WTC11 (cell line): ENCODE measurements at regions not wholly inside any gene's neighbourhood (a gene's known extent, or its start where the extent isn't known, plus 50 kb on each side); places are given as distances from the start of the nearest gene placed in this dataset.

ENCODE experiments used
- ATAC-seq: fragments of 200-7000 bp; cut with Tn5 transposase; 2 replicates; pipeline ENCODE4 v1.10.0; 2021; ENCODE audit warnings: mild to moderate bottlenecking, moderate library complexity
- CTCF ChIA-PET: fragments of 300-600 bp; sonication (Branson Sonifier 250); formaldehyde crosslinking; loops from one replicate; lab custom pipeline; 2021; ENCODE audit warnings: antibody characterized with exemption; lab: Charles Lee
- POLR2A ChIA-PET: fragments of 350-600 bp; sonication (Branson Sonifier 250); formaldehyde crosslinking; loops from one replicate; lab custom pipeline; 2021; ENCODE audit warnings: antibody characterized with exemption; lab: Charles Lee
- DNase-seq: peaks from one replicate; pipeline ENCODE4 v3.0.0; 2021; ENCODE audit warnings: low spot score
- H3K27ac Mint-ChIP-seq: 2 replicates; pipeline ENCODE4 v1.8.0; 2021; ENCODE audit warnings: mixed read lengths
- H3K27me3 Mint-ChIP-seq: 2 replicates; pipeline ENCODE4 v1.8.0; 2021; ENCODE audit warnings: low read depth, mild to moderate bottlenecking, moderate library complexity, mixed read lengths
- H3K36me3 Mint-ChIP-seq: 2 replicates; pipeline ENCODE4 v1.8.0; 2021; ENCODE audit warnings: mixed read lengths
- H3K4me1 Mint-ChIP-seq: 2 replicates; pipeline ENCODE4 v1.8.0; 2022; ENCODE audit warnings: mixed read lengths
- H3K4me3 Mint-ChIP-seq: 2 replicates; pipeline ENCODE4 v1.8.0; 2021; ENCODE audit warnings: mild to moderate bottlenecking, moderate library complexity, mixed read lengths
- H3K9me3 Mint-ChIP-seq: 2 replicates; pipeline ENCODE4 v1.8.0; 2021; ENCODE audit warnings: mixed read lengths
- ATF1 ChIP-seq: sonication (generic); formaldehyde crosslinking; IDR thresholded peaks from 2 replicates; pipeline ENCODE4 v1.8.1; 2023; ENCODE audit warnings: mild to moderate bottlenecking, moderate library complexity, missing genetic modification reagents
- CBFB ChIP-seq: sonication (generic); formaldehyde crosslinking; IDR thresholded peaks from 2 replicates; pipeline ENCODE4 v1.8.1; 2022; ENCODE audit warnings: mild to moderate bottlenecking, low read depth, missing genetic modification reagents
- ETV6 ChIP-seq: sonication (generic); formaldehyde crosslinking; IDR thresholded peaks from 2 replicates; pipeline ENCODE4 v1.8.1; 2022; ENCODE audit warnings: mild to moderate bottlenecking, missing genetic modification reagents
- FOXP1 ChIP-seq: sonication (generic); formaldehyde crosslinking; IDR thresholded peaks from 2 replicates; pipeline ENCODE4 v1.8.0; 2022; ENCODE audit warnings: missing genetic modification reagents, mild to moderate bottlenecking, moderate library complexity, borderline replicate concordance
- GABPB1 ChIP-seq: sonication (generic); formaldehyde crosslinking; IDR thresholded peaks from 2 replicates; pipeline ENCODE4 v1.8.1; 2023; ENCODE audit warnings: mild to moderate bottlenecking, missing genetic modification reagents
- NR3C1 ChIP-seq: sonication (generic); formaldehyde crosslinking; conservative IDR thresholded peaks from 2 replicates; pipeline ENCODE4 v1.8.1; 2023; ENCODE audit warnings: low read depth, mild to moderate bottlenecking, missing genetic modification reagents
- PRRX2 ChIP-seq: fragments of 250-450 bp; sonication (Bioruptor Pico); IDR thresholded peaks from 2 replicates; pipeline ENCODE4 v1.8.0; 2021; ENCODE audit warnings: mild to moderate bottlenecking
- TEAD1 ChIP-seq: sonication (generic); formaldehyde crosslinking; IDR thresholded peaks from 2 replicates; pipeline ENCODE4 v1.8.0; 2022; ENCODE audit warnings: mild to moderate bottlenecking, missing genetic modification reagents
- TP53 ChIP-seq: sonication (generic); formaldehyde crosslinking; IDR thresholded peaks from 2 replicates; pipeline ENCODE4 v1.8.1; 2023; ENCODE audit warnings: mild to moderate bottlenecking, missing genetic modification reagents
- ZNF396 ChIP-seq: fragments of 250-450 bp; sonication (Bioruptor Pico); IDR thresholded peaks from 2 replicates; pipeline ENCODE4 v1.8.0; 2021; ENCODE audit warnings: mild to moderate bottlenecking, moderate library complexity, borderline replicate concordance
- ZNF416 ChIP-seq: fragments of 250-450 bp; sonication (Bioruptor Pico); IDR thresholded peaks from 2 replicates; pipeline ENCODE4 v1.9.0; 2021; ENCODE audit warnings: mild to moderate bottlenecking, inconsistent platforms
- ZNF671 ChIP-seq: fragments of 250-450 bp; sonication (Bioruptor Pico); IDR thresholded peaks from 2 replicates; pipeline ENCODE4 v1.8.0; 2021; ENCODE audit warnings: mild to moderate bottlenecking
- ZSCAN18 ChIP-seq: fragments of 250-450 bp; sonication (Bioruptor Pico); IDR thresholded peaks from 2 replicates; pipeline ENCODE4 v2.1.2; 2022; ENCODE audit warnings: mild to moderate bottlenecking, moderate library complexity
- TF ChIP-seq, protein P1 (sequence below): sonication (generic); formaldehyde crosslinking; IDR thresholded peaks from 2 replicates; pipeline ENCODE4 v1.8.0; 2022; ENCODE audit warnings: mild to moderate bottlenecking, missing genetic modification reagents
- TF ChIP-seq, protein P2 (sequence below): fragments of 250-450 bp; sonication (Bioruptor Pico); IDR thresholded peaks from 2 replicates; pipeline ENCODE4 v1.9.0; 2021; ENCODE audit warnings: mild to moderate bottlenecking
- TF ChIP-seq, protein P3 (sequence below): sonication (generic); formaldehyde crosslinking; IDR thresholded peaks from 2 replicates; pipeline ENCODE4 v1.8.0; 2023; ENCODE audit warnings: mild to moderate bottlenecking, missing genetic modification reagents
- TF ChIP-seq, protein P4 (sequence below): sonication (generic); formaldehyde crosslinking; conservative IDR thresholded peaks from 2 replicates; pipeline ENCODE4 v1.8.1; 2022; ENCODE audit warnings: mild to moderate bottlenecking, missing genetic modification reagents
- TF ChIP-seq, protein P5 (sequence below): sonication (generic); formaldehyde crosslinking; IDR thresholded peaks from 2 replicates; pipeline ENCODE4 v1.8.1; 2022; ENCODE audit warnings: missing genetic modification reagents, borderline replicate concordance
- TF ChIP-seq, protein P6 (sequence below): sonication (generic); formaldehyde crosslinking; IDR thresholded peaks from 2 replicates; pipeline ENCODE4 v1.8.1; 2022; ENCODE audit warnings: mild to moderate bottlenecking, moderate library complexity, missing genetic modification reagents

DNA sequence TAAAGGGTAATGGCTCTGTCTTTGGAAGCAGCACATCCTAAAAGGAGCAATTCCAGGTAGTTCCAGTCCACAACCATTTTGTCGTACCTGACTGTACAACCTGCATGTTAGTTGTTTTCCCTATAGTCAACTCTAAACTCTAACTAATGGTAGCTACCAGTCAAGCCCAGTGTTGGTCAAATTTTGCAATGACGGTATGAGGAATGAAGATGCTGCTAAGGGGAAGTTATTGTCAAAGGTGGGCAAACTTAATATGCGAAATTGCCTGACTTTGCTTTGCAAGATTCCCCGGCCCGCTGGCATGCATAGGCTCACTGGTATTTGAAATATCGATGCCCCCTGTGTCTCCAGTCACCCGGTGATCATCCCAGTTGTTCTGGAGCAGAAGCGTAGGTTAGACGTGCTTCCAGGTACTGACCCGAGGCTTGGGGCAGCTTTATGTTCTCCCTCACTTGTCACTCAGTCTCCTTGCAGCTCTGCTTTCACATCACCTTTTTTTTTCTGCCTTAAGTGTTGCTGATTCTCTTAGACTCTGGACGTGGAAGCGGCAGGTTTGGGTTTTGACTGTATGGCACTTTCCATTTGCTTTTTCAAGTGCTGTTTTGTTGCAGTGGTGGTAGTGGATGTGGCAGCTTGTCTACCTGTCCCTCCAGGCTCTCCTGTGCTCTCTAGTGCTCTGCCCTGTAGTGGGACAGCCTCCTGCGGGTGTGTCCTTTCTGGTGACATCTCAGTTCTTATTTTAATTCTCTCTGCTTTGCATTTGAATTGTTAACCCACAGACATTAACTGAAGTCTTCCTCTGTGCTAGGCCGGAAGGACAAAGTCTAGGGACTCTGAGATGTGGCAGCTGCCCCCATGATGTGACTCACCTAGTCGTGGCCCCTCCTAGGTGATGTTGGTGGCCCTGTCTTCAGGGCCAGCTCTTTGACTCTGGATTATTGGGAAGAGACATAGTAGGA, 95.8 kb upstream of the UMPS start:
- peak overlapping the region; percentile 80 for H3K27ac Mint-ChIP-seq
- H3K4me1 Mint-ChIP-seq = peaks cover 67% of the 10 kb centered on the region
- TF ChIP-seq ZSCAN18 (no peak), TEAD1 (CRISPR knock-in tag) (peak; percentile 45; the same call in 1 of the 2 replicates), NR3C1 (CRISPR knock-in tag) (no peak), CBFB (0 out of 2 replicates have a peak, but pooled peaks have one; percentile 29), TP53 (CRISPR knock-in tag) (0 out of 2 replicates have a peak, but pooled peaks have one; percentile 26)
- TF ChIP-seq, protein P1, sequence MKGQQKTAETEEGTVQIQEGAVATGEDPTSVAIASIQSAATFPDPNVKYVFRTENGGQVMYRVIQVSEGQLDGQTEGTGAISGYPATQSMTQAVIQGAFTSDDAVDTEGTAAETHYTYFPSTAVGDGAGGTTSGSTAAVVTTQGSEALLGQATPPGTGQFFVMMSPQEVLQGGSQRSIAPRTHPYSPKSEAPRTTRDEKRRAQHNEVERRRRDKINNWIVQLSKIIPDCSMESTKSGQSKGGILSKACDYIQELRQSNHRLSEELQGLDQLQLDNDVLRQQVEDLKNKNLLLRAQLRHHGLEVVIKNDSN (CRISPR knock-in tag) = peak; percentile 22; the same call in 1 of the 2 replicates
- H3K36me3 Mint-ChIP-seq = no peaks in the 10 kb centered on the region
- POLR2A ChIA-PET = no interaction called here
- CTCF ChIA-PET = interaction anchor here (3.5 kb wide), 1 partner anchor 69 kb away, joined by 17 read pairs; no protein-coding TSS in a partner anchor
- H3K4me3 Mint-ChIP-seq = peak overlapping the region; percentile 21; the same call in 1 of the 2 replicates
- ATAC-seq = peak; percentile 84
- H3K9me3 Mint-ChIP-seq = no peaks in the 10 kb centered on the region
- DNase-seq = peak; percentile 17
- no peaks in the 10 kb centered on the region; the same call in 1 of the 2 replicates for H3K27me3 Mint-ChIP-seq

DNA sequence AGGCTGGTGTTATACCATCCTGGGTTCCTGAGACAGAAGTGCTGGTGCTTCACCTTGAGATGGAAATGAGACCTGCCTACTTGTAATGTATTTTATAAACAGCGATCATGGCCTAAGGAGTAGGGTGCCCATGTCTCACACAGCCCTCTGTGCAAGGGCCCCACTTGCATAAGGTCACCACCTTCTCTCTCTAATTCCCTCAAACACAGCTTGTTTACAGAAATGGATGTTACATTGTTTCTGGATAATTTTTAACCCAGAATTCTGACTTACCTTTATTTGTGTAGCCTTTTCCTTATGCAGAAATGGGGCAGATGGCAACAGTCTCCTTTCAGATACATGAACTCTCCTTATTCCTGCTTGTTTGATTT, 95.1 kb upstream of the UMPS start:
- no peaks in the 10 kb centered on the region for H3K36me3 Mint-ChIP-seq
- no peak for DNase-seq
- peak overlapping the region; percentile 21; the same call in 1 of the 2 replicates for H3K4me3 Mint-ChIP-seq
- no peak for ATAC-seq
- H3K4me1 Mint-ChIP-seq = peaks cover 69% of the 10 kb centered on the region
- POLR2A ChIA-PET = no interaction called here
- H3K9me3 Mint-ChIP-seq = no peaks in the 10 kb centered on the region
- peak overlapping the region; percentile 80; the same call in 1 of the 2 replicates for H3K27ac Mint-ChIP-seq
- no peaks in the 10 kb centered on the region; the same call in 1 of the 2 replicates for H3K27me3 Mint-ChIP-seq
- CTCF ChIA-PET = interaction anchor here (3.5 kb wide), 1 partner anchor 70 kb away, joined by 17 read pairs; no protein-coding TSS in a partner anchor
- no peak for TF ChIP-seq FOXP1 (CRISPR knock-in tag)
- TF ChIP-seq, protein P2, sequence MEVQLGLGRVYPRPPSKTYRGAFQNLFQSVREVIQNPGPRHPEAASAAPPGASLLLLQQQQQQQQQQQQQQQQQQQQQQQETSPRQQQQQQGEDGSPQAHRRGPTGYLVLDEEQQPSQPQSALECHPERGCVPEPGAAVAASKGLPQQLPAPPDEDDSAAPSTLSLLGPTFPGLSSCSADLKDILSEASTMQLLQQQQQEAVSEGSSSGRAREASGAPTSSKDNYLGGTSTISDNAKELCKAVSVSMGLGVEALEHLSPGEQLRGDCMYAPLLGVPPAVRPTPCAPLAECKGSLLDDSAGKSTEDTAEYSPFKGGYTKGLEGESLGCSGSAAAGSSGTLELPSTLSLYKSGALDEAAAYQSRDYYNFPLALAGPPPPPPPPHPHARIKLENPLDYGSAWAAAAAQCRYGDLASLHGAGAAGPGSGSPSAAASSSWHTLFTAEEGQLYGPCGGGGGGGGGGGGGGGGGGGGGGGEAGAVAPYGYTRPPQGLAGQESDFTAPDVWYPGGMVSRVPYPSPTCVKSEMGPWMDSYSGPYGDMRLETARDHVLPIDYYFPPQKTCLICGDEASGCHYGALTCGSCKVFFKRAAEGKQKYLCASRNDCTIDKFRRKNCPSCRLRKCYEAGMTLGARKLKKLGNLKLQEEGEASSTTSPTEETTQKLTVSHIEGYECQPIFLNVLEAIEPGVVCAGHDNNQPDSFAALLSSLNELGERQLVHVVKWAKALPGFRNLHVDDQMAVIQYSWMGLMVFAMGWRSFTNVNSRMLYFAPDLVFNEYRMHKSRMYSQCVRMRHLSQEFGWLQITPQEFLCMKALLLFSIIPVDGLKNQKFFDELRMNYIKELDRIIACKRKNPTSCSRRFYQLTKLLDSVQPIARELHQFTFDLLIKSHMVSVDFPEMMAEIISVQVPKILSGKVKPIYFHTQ = no peak
- no peak for TF ChIP-seq CBFB
- TF ChIP-seq PRRX2 (CRISPR knock-in tag) = no peak
- no peak for TF ChIP-seq ZNF396 (CRISPR knock-in tag)
- TF ChIP-seq ETV6 (CRISPR knock-in tag) = no peak
- no peak for TF ChIP-seq ZNF671 (CRISPR knock-in tag)
- no peak for TF ChIP-seq ZSCAN18
- TF ChIP-seq, protein P3, sequence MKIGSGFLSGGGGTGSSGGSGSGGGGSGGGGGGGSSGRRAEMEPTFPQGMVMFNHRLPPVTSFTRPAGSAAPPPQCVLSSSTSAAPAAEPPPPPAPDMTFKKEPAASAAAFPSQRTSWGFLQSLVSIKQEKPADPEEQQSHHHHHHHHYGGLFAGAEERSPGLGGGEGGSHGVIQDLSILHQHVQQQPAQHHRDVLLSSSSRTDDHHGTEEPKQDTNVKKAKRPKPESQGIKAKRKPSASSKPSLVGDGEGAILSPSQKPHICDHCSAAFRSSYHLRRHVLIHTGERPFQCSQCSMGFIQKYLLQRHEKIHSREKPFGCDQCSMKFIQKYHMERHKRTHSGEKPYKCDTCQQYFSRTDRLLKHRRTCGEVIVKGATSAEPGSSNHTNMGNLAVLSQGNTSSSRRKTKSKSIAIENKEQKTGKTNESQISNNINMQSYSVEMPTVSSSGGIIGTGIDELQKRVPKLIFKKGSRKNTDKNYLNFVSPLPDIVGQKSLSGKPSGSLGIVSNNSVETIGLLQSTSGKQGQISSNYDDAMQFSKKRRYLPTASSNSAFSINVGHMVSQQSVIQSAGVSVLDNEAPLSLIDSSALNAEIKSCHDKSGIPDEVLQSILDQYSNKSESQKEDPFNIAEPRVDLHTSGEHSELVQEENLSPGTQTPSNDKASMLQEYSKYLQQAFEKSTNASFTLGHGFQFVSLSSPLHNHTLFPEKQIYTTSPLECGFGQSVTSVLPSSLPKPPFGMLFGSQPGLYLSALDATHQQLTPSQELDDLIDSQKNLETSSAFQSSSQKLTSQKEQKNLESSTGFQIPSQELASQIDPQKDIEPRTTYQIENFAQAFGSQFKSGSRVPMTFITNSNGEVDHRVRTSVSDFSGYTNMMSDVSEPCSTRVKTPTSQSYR (CRISPR knock-in tag) = no peak
- TF ChIP-seq GABPB1 = no peak
- TF ChIP-seq, protein P4, sequence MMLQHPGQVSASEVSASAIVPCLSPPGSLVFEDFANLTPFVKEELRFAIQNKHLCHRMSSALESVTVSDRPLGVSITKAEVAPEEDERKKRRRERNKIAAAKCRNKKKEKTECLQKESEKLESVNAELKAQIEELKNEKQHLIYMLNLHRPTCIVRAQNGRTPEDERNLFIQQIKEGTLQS (CRISPR knock-in tag) = no peak
- TF ChIP-seq, protein P5, sequence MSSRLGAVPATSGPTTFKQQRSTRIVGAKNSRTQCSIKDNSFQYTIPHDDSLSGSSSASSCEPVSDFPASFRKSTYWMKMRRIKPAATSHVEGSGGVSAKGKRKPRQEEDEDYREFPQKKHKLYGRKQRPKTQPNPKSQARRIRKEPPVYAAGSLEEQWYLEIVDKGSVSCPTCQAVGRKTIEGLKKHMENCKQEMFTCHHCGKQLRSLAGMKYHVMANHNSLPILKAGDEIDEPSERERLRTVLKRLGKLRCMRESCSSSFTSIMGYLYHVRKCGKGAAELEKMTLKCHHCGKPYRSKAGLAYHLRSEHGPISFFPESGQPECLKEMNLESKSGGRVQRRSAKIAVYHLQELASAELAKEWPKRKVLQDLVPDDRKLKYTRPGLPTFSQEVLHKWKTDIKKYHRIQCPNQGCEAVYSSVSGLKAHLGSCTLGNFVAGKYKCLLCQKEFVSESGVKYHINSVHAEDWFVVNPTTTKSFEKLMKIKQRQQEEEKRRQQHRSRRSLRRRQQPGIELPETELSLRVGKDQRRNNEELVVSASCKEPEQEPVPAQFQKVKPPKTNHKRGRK = no peak
- no peak for TF ChIP-seq ATF1 (CRISPR knock-in tag)
- TF ChIP-seq ZNF416 (CRISPR knock-in tag) = no peak
- TF ChIP-seq, protein P6, sequence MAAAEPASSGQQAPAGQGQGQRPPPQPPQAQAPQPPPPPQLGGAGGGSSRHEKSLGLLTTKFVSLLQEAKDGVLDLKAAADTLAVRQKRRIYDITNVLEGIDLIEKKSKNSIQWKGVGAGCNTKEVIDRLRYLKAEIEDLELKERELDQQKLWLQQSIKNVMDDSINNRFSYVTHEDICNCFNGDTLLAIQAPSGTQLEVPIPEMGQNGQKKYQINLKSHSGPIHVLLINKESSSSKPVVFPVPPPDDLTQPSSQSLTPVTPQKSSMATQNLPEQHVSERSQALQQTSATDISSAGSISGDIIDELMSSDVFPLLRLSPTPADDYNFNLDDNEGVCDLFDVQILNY (CRISPR knock-in tag) = no peak
